ENCODE measurements at regions not wholly inside any gene's neighbourhood (a gene's known extent, or its start where the extent isn't known, plus 50 kb on each side); places are given as distances from the start of the nearest gene placed in this dataset.

- H3K4me3 ChIP-seq (ENCODE audit: low read length): no peak overlapping the region
- TF ChIP-seq CTCF (conservative IDR thresholded peaks at IDR 0.05; ENCODE audit: low read length): no peak
- no peak for DNase-seq (ENCODE audit: low read depth)
These were observed 271.3 kb downstream of the ABHD5 start for GRCh38 chr3:43962043-43962442.

GRCh38 chr3:43963208-43963607 is 272.5 kb downstream of the ABHD5 start:
- H3K4me3 ChIP-seq (ENCODE audit: low read length): no peak overlapping the region
- no peak for TF ChIP-seq CTCF (conservative IDR thresholded peaks at IDR 0.05; ENCODE audit: low read length)
- DNase-seq (ENCODE audit: low read depth): no peak

GRCh38 chr3:43964640-43965039 is 273.9 kb downstream of the ABHD5 start:
- no peak for DNase-seq (ENCODE audit: low read depth)

GRCh38 chr3:43965656-43966055 is 274.9 kb downstream of the ABHD5 start:
- H3K4me3 ChIP-seq (ENCODE audit: low read length): no peak overlapping the region
- no peak for TF ChIP-seq CTCF (conservative IDR thresholded peaks at IDR 0.05; ENCODE audit: low read length)
- DNase-seq (ENCODE audit: low read depth): no peak

More at GRCh38 chr3:43964640-43965039, 273.9 kb downstream of the ABHD5 start:
- H3K4me3 ChIP-seq (ENCODE audit: low read length): no peak overlapping the region
- TF ChIP-seq CTCF (conservative IDR thresholded peaks at IDR 0.05; ENCODE audit: low read length): no peak

DNA sequence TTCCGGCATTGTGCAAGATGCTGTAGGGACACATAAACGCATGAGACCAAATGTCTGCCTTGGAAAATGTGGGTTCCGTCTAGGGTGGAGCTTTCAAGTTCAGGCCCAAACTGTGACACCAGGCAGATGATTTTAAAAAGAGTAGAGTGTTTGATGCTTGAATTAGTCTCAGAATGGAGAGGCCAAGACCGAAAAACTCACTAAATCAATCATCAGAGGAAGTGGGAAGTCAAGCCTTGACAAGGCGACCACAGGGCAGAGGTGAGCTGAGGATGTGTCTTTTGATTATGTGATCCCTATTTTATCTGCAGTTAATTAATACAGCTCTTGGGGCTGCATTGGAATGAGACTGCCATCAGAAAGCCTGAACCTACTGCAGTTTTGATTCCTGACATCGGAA is 275.4 kb downstream of the ABHD5 start:
- TF ChIP-seq CTCF (conservative IDR thresholded peaks at IDR 0.05; ENCODE audit: low read length): no peak
- no peak for DNase-seq (ENCODE audit: low read depth)
- no peak overlapping the region for H3K4me3 ChIP-seq (ENCODE audit: low read length)

DNA sequence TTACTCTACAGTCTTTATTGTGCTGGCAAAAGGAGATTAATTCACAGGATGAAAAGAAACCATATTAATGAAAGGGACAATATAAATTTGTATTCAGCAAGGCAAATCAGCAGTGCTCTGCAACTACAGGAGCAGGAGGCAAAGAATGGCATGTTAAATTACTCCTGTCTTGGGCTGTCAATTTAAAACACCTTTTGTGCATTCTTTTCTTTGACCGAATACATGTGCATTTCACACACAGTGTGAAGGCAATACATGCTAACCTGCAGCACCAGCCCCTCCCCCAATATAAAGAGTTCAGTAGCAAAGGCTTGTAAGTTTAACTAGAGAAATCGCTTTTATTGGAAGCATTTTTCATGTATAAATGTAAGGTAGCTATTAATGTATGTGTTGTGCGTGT is 275.2 kb upstream of the TOPAZ1 start:
- no peak overlapping the region for H3K4me3 ChIP-seq (ENCODE audit: low read length)
- DNase-seq (ENCODE audit: low read depth): no peak
- no peak for TF ChIP-seq CTCF (conservative IDR thresholded peaks at IDR 0.05; ENCODE audit: low read length)

- no peak for DNase-seq (ENCODE audit: low read depth)
- no peak for TF ChIP-seq CTCF (conservative IDR thresholded peaks at IDR 0.05; ENCODE audit: low read length)
- no peak overlapping the region for H3K4me3 ChIP-seq (ENCODE audit: low read length)
These were observed 273.2 kb upstream of the TOPAZ1 start for GRCh38 chr3:43968465-43968864.

Measured in AG10803 (cell line).